SK-N-SH (cell line): ENCODE measurements at regions not wholly inside any gene's neighbourhood (a gene's known extent, or its start where the extent isn't known, plus 50 kb on each side); places are given as distances from the start of the nearest gene placed in this dataset.

ENCODE experiments used
- CTCF ChIA-PET: fragments of 300-600, 350-600 bp; formaldehyde crosslinking; extraction: SDS; loops from one replicate; lab custom pipeline; 2021; lab: Yijun Ruan, JAX
- POLR2A ChIA-PET: fragments of 350-600 bp; sonication (Branson Sonifier 250); formaldehyde crosslinking; extraction: SDS; loops from one replicate; lab custom pipeline; 2020; ENCODE audit warnings: antibody characterized with exemption, inconsistent platforms; lab: Yijun Ruan, JAX
- DNase-seq: peaks from one replicate; pipeline ENCODE4 v3.0.0; 2012
- H2AFZ ChIP-seq: fragments of 200-600 bp; sonication (generic); 2 replicates; pipeline ENCODE4 v1.8.1; 2016; ENCODE audit warnings: antibody characterized with exemption, mild to moderate bottlenecking, low read depth
- H3F3A ChIP-seq: fragments of 200-600 bp; sonication (generic); replicated peaks from 2 replicates; pipeline ENCODE3; 2016; ENCODE audit warnings: antibody characterized with exemption, mild to moderate bottlenecking; ENCODE audit not compliant: insufficient read depth
- H3K27ac ChIP-seq, 2 experiments: fragments of 200-500 bp in 1 of 2; fragments of 200-600 bp in 1 of 2; sonication (Bioruptor generic) in 1 of 2; sonication (generic), shearing (Covaris generic) in 1 of 2; 2 replicates each; pipeline versions ENCODE4 v1.5.1 to v1.6.1; 2014 to 2016; ENCODE audit warnings: low read depth in 2 of 2, inconsistent platforms in 1 of 2, low read length in 1 of 2, mild to moderate bottlenecking in 1 of 2, mixed read lengths in 1 of 2
- H3K27me3 ChIP-seq: fragments of 200-600 bp; sonication (generic), shearing (Covaris generic); 2 replicates; pipeline ENCODE4 v1.6.1; 2016; ENCODE audit warnings: mixed run types; ENCODE audit not compliant: insufficient read depth
- H3K36me3 ChIP-seq, 2 experiments: fragments of 200-500 bp in 1 of 2; fragments of 200-600 bp in 1 of 2; sonication (Bioruptor generic) in 1 of 2; sonication (generic) in 1 of 2; replicated peaks in 1 of 2; 2 replicates each; pipeline versions ENCODE3 to v1.5.1; 2014 to 2016; ENCODE audit warnings: low read length in 1 of 2, mild to moderate bottlenecking in 1 of 2; ENCODE audit not compliant: insufficient read depth in 2 of 2, control insufficient read depth in 1 of 2
- H3K4me1 ChIP-seq, 2 experiments: fragments of 200-500 bp in 1 of 2; fragments of 200-600 bp in 1 of 2; sonication (Bioruptor generic) in 1 of 2; sonication (generic), shearing (Covaris generic) in 1 of 2; 2 replicates each; pipeline versions ENCODE4 v1.5.1 to v1.6.1; 2014 to 2016; ENCODE audit warnings: low read depth in 1 of 2, low read length in 1 of 2, mixed run types in 1 of 2; ENCODE audit not compliant: insufficient read depth in 2 of 2, control insufficient read depth in 1 of 2
- H3K4me2 ChIP-seq: fragments of 200-600 bp; sonication (generic), shearing (Covaris generic); 2 replicates; pipeline ENCODE4 v1.6.1; 2017; ENCODE audit warnings: mixed run types
- H3K4me3 ChIP-seq, 2 experiments: fragments of 200-500 bp in 1 of 2; fragments of 200-600 bp in 1 of 2; sonication (Bioruptor generic) in 1 of 2; sonication (generic), shearing (Covaris generic) in 1 of 2; 2 replicates each; pipeline versions ENCODE4 v1.5.1 to v1.8.1; 2014 to 2016; ENCODE audit warnings: low read depth in 2 of 2, inconsistent platforms in 1 of 2, low read length in 1 of 2, mild to moderate bottlenecking in 1 of 2, mixed read lengths in 1 of 2, moderate library complexity in 1 of 2
- H3K79me2 ChIP-seq: fragments of 200-600 bp; sonication (generic); 2 replicates; pipeline ENCODE4 v1.8.1; 2017; ENCODE audit warnings: mild to moderate bottlenecking; ENCODE audit not compliant: insufficient read depth
- H3K9ac ChIP-seq: fragments of 200-600 bp; sonication (generic); 2 replicates; pipeline ENCODE4 v1.6.1; 2017; ENCODE audit warnings: mixed run types
- H3K9me2 ChIP-seq: fragments of 200-600 bp; sonication (generic); 2 replicates; pipeline ENCODE4 v1.6.1; 2017; ENCODE audit warnings: mixed run types
- H3K9me3 ChIP-seq: fragments of 200-600 bp; sonication (generic); 2 replicates; pipeline ENCODE4 v1.6.1; 2017; ENCODE audit warnings: mixed run types, mild to moderate bottlenecking, moderate library complexity
- H4K20me1 ChIP-seq: fragments of 200-600 bp; sonication (generic); 2 replicates; pipeline ENCODE4 v1.6.1; 2017; ENCODE audit warnings: mild to moderate bottlenecking, mixed run types; ENCODE audit not compliant: insufficient read depth
- ELF1 ChIP-seq: IDR thresholded peaks from 2 replicates; pipeline ENCODE4 v1.4.0; 2012
- EP300 ChIP-seq, 2 experiments: IDR thresholded peaks; 2 replicates each; pipeline versions ENCODE4 v1.4.0 to v1.6.1; 2012; ENCODE audit warnings: borderline replicate concordance in 1 of 2, low read depth in 1 of 2, low read length in 1 of 2
- FOSL2 ChIP-seq: IDR thresholded peaks from 2 replicates; pipeline ENCODE4 v1.4.0; 2012; ENCODE audit warnings: low read depth, mild to moderate bottlenecking, moderate library complexity, borderline replicate concordance
- GABPA ChIP-seq: IDR thresholded peaks from 2 replicates; pipeline ENCODE4 v1.4.0; 2012; ENCODE audit warnings: low read depth, mild to moderate bottlenecking
- JUND ChIP-seq: IDR thresholded peaks from 2 replicates; pipeline ENCODE4 v1.4.0; 2012
- MAX ChIP-seq: IDR thresholded peaks from 2 replicates; pipeline ENCODE4 v1.4.0; 2012; ENCODE audit warnings: low read depth
- NFIC ChIP-seq: IDR thresholded peaks from 2 replicates; pipeline ENCODE4 v1.4.0; 2012; ENCODE audit warnings: borderline replicate concordance
- POLR2AphosphoS5 ChIP-seq: IDR thresholded peaks from 2 replicates; pipeline ENCODE4 v1.6.1; 2012; ENCODE audit warnings: low read depth, low read length
- RAD21 ChIP-seq: IDR thresholded peaks from 2 replicates; pipeline ENCODE4 v1.6.1; 2012; ENCODE audit warnings: mild to moderate bottlenecking, low read length
- RCOR1 ChIP-seq: fragments of 150-350 bp; IDR thresholded peaks from 2 replicates; pipeline ENCODE4 v1.6.1; 2017; ENCODE audit warnings: antibody characterized with exemption, low read length
- RFX5 ChIP-seq: IDR thresholded peaks from 2 replicates; pipeline ENCODE4 v1.6.1; 2012; ENCODE audit warnings: mild to moderate bottlenecking, improper control_type of control experiment, low read length
- RXRA ChIP-seq: IDR thresholded peaks from 2 replicates; pipeline ENCODE4 v1.4.0; 2012; ENCODE audit warnings: low read depth, mild to moderate bottlenecking, borderline replicate concordance
- SIN3A ChIP-seq: IDR thresholded peaks from 2 replicates; pipeline ENCODE4 v1.6.1; 2012; ENCODE audit warnings: low read depth, mild to moderate bottlenecking, low read length, moderate library complexity, borderline replicate concordance
- SMC3 ChIP-seq: IDR thresholded peaks from 2 replicates; pipeline ENCODE4 v1.6.1; 2012; ENCODE audit warnings: low read depth, low read length, improper control_type of control experiment
- TCF12 ChIP-seq: IDR thresholded peaks from 2 replicates; pipeline ENCODE4 v1.4.0; 2012
- YY1 ChIP-seq: IDR thresholded peaks from 2 replicates; pipeline ENCODE4 v1.4.0; 2012; ENCODE audit warnings: low read depth, mild to moderate bottlenecking
- WGBS: methylation state at CpG from one replicate; pipeline ENCODE4 v1.1.6; 2017; ENCODE audit warnings: low lambda C conversion rate; 5-methylcytosine and 5-hydroxymethylcytosine counted together
- TF ChIP-seq, protein P1 (sequence below): IDR thresholded peaks from 2 replicates; pipeline ENCODE4 v1.6.1; 2012; ENCODE audit warnings: mild to moderate bottlenecking, low read depth, low read length, moderate library complexity
- TF ChIP-seq, protein P2 (sequence below): IDR thresholded peaks from 2 replicates; pipeline ENCODE4 v1.4.0; 2012; ENCODE audit warnings: low read depth, borderline replicate concordance

GRCh38 chr10:130901311-130902165 lies 410.0 kb downstream of the TCERG1L start:
- 47% methylated on average over 12 of the region's 15 CpGs for WGBS
- Histone ChIP-seq H3K27ac (no peak overlapping the region), H3K79me2 (no peaks in the 10 kb centered on the region), H3K4me3 (no peak overlapping the region), H3K4me1 (no peaks in the 10 kb centered on the region), H4K20me1 (no peaks in the 10 kb centered on the region), H3F3A (no peaks in the 10 kb centered on the region), H3K27me3 (no peaks in the 10 kb centered on the region), H3K9me3 (no peaks in the 10 kb centered on the region), H2AFZ (no peak overlapping the region), H3K36me3 (no peaks in the 10 kb centered on the region), H3K9ac (no peak overlapping the region), H3K9me2 (no peaks in the 10 kb centered on the region), H3K4me2 (no peak overlapping the region)
- ChIA-PET CTCF (no interaction called here), POLR2A (no interaction called here)
- no peak for DNase-seq
- TF ChIP-seq SIN3A = no peak
- no peak for TF ChIP-seq MAX
- no peak for TF ChIP-seq RAD21
- no peak for TF ChIP-seq POLR2AphosphoS5
- TF ChIP-seq, protein P1, sequence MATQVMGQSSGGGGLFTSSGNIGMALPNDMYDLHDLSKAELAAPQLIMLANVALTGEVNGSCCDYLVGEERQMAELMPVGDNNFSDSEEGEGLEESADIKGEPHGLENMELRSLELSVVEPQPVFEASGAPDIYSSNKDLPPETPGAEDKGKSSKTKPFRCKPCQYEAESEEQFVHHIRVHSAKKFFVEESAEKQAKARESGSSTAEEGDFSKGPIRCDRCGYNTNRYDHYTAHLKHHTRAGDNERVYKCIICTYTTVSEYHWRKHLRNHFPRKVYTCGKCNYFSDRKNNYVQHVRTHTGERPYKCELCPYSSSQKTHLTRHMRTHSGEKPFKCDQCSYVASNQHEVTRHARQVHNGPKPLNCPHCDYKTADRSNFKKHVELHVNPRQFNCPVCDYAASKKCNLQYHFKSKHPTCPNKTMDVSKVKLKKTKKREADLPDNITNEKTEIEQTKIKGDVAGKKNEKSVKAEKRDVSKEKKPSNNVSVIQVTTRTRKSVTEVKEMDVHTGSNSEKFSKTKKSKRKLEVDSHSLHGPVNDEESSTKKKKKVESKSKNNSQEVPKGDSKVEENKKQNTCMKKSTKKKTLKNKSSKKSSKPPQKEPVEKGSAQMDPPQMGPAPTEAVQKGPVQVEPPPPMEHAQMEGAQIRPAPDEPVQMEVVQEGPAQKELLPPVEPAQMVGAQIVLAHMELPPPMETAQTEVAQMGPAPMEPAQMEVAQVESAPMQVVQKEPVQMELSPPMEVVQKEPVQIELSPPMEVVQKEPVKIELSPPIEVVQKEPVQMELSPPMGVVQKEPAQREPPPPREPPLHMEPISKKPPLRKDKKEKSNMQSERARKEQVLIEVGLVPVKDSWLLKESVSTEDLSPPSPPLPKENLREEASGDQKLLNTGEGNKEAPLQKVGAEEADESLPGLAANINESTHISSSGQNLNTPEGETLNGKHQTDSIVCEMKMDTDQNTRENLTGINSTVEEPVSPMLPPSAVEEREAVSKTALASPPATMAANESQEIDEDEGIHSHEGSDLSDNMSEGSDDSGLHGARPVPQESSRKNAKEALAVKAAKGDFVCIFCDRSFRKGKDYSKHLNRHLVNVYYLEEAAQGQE = no peak
- no peak for TF ChIP-seq RXRA
- no peak for TF ChIP-seq SMC3
- TF ChIP-seq NFIC = no peak
- TF ChIP-seq, protein P2, sequence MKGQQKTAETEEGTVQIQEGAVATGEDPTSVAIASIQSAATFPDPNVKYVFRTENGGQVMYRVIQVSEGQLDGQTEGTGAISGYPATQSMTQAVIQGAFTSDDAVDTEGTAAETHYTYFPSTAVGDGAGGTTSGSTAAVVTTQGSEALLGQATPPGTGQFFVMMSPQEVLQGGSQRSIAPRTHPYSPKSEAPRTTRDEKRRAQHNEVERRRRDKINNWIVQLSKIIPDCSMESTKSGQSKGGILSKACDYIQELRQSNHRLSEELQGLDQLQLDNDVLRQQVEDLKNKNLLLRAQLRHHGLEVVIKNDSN = no peak
- TF ChIP-seq JUND = no peak
- no peak for TF ChIP-seq TCF12
- no peak for TF ChIP-seq ELF1
- no peak for TF ChIP-seq RFX5
- TF ChIP-seq YY1 = no peak
- no peak for TF ChIP-seq RCOR1
- TF ChIP-seq FOSL2 = no peak
- no peak for TF ChIP-seq EP300 (IDR thresholded peaks at IDR 0.05; ENCODE audit: borderline replicate concordance in 1 of 2, low read depth in 1 of 2, low read length in 1 of 2)
- TF ChIP-seq GABPA = no peak
